ENCODE measurements at regions not wholly inside any gene's neighbourhood (a gene's known extent, or its start where the extent isn't known, plus 50 kb on each side); places are given as distances from the start of the nearest gene placed in this dataset.

- H3K79me2 ChIP-seq (ENCODE audit: low read length), result no peaks in the 10 kb centered on the region
- H3K4me3 ChIP-seq (ENCODE audit: low read length), result no peak overlapping the region
- H3K36me3 ChIP-seq (replicated peaks; ENCODE audit: insufficient read depth, low read length), result no peaks in the 10 kb centered on the region
- no peaks in the 10 kb centered on the region for H3K4me1 ChIP-seq (ENCODE audit: low read length)
- no peak overlapping the region for H3K4me2 ChIP-seq (ENCODE audit: low read depth, low read length)
- H3K27ac ChIP-seq (ENCODE audit: low read length), result no peak overlapping the region
- H3K27me3 ChIP-seq (replicated peaks; ENCODE audit: insufficient read depth, low read length), result no peaks in the 10 kb centered on the region
- H3K9ac ChIP-seq (ENCODE audit: low read length), result no peak overlapping the region
- TF ChIP-seq CTCF (IDR thresholded peaks at IDR 0.05; ENCODE audit: low read length), result no peak
- no peak for TF ChIP-seq EZH2phosphoT487 (IDR thresholded peaks at IDR 0.05; ENCODE audit: low read length)
- TF ChIP-seq EZH2 (optimal IDR thresholded peaks at IDR 0.05; ENCODE audit: low read depth, low read length), result no peak
- no peak overlapping the region for H2AFZ ChIP-seq (ENCODE audit: low read length)
- no peaks in the 10 kb centered on the region for H3K9me2 ChIP-seq (replicated peaks; ENCODE audit: insufficient read depth, low read length)
- no peaks in the 10 kb centered on the region for H3K9me3 ChIP-seq (replicated peaks; ENCODE audit: insufficient read depth, low read length)
- DNase-seq, result no peak
- H3F3A ChIP-seq (ENCODE audit: insufficient read depth, low read length), result no peaks in the 10 kb centered on the region
- no peaks in the 10 kb centered on the region for H4K20me1 ChIP-seq (ENCODE audit: insufficient read depth, low read length)
Observed at GRCh38 chr2:126220331-126220730, 435.6 kb upstream of the GYPC start.

- H3K4me1 ChIP-seq (ENCODE audit: low read length), result no peaks in the 10 kb centered on the region
Observed at GRCh38 chr2:126221506-126221905, 434.5 kb upstream of the GYPC start.

GRCh38 chr2:126222278-126222677 lies 433.7 kb upstream of the GYPC start:
- Histone ChIP-seq H4K20me1 (ENCODE audit: insufficient read depth, low read length) (no peaks in the 10 kb centered on the region), H3K4me3 (ENCODE audit: low read length) (no peak overlapping the region), H3F3A (ENCODE audit: insufficient read depth, low read length) (no peaks in the 10 kb centered on the region), H3K27me3 (replicated peaks; ENCODE audit: insufficient read depth, low read length) (no peaks in the 10 kb centered on the region), H3K4me1 (ENCODE audit: low read length) (no peaks in the 10 kb centered on the region), H3K9me3 (replicated peaks; ENCODE audit: insufficient read depth, low read length) (no peaks in the 10 kb centered on the region), H3K9ac (ENCODE audit: low read length) (no peak overlapping the region), H3K27ac (ENCODE audit: low read length) (no peak overlapping the region), H3K4me2 (ENCODE audit: low read depth, low read length) (no peak overlapping the region), H3K79me2 (ENCODE audit: low read length) (no peaks in the 10 kb centered on the region), H3K9me2 (replicated peaks; ENCODE audit: insufficient read depth, low read length) (no peaks in the 10 kb centered on the region), H2AFZ (ENCODE audit: low read length) (no peak overlapping the region), H3K36me3 (replicated peaks; ENCODE audit: insufficient read depth, low read length) (no peaks in the 10 kb centered on the region)
- no peak for DNase-seq
- TF ChIP-seq EZH2phosphoT487 (IDR thresholded peaks at IDR 0.05; ENCODE audit: low read length) (no peak), EZH2 (optimal IDR thresholded peaks at IDR 0.05; ENCODE audit: low read depth, low read length) (no peak), CTCF (IDR thresholded peaks at IDR 0.05; ENCODE audit: low read length) (no peak)

More at GRCh38 chr2:126221506-126221905, 434.5 kb upstream of the GYPC start:
- H3K79me2 ChIP-seq (ENCODE audit: low read length), result no peaks in the 10 kb centered on the region
- H3F3A ChIP-seq (ENCODE audit: insufficient read depth, low read length), result no peaks in the 10 kb centered on the region
- no peak for DNase-seq
- no peak overlapping the region for H3K9ac ChIP-seq (ENCODE audit: low read length)
- no peaks in the 10 kb centered on the region for H3K27me3 ChIP-seq (replicated peaks; ENCODE audit: insufficient read depth, low read length)
- TF ChIP-seq EZH2 (optimal IDR thresholded peaks at IDR 0.05; ENCODE audit: low read depth, low read length) (no peak), EZH2phosphoT487 (IDR thresholded peaks at IDR 0.05; ENCODE audit: low read length) (no peak), CTCF (IDR thresholded peaks at IDR 0.05; ENCODE audit: low read length) (no peak)
- H2AFZ ChIP-seq (ENCODE audit: low read length), result no peak overlapping the region
- H3K4me2 ChIP-seq (ENCODE audit: low read depth, low read length), result no peak overlapping the region
- H3K9me3 ChIP-seq (replicated peaks; ENCODE audit: insufficient read depth, low read length), result no peaks in the 10 kb centered on the region
- H3K27ac ChIP-seq (ENCODE audit: low read length), result no peak overlapping the region
- H3K9me2 ChIP-seq (replicated peaks; ENCODE audit: insufficient read depth, low read length), result no peaks in the 10 kb centered on the region
- no peaks in the 10 kb centered on the region for H4K20me1 ChIP-seq (ENCODE audit: insufficient read depth, low read length)
- H3K36me3 ChIP-seq (replicated peaks; ENCODE audit: insufficient read depth, low read length), result no peaks in the 10 kb centered on the region
- no peak overlapping the region for H3K4me3 ChIP-seq (ENCODE audit: low read length)
